WTC11 (cell line): ENCODE measurements at regions not wholly inside any gene's neighbourhood (a gene's known extent, or its start where the extent isn't known, plus 50 kb on each side); places are given as distances from the start of the nearest gene placed in this dataset.

Source experiments
- ATAC-seq: fragments of 200-7000 bp; cut with Tn5 transposase; 2 replicates; pipeline ENCODE4 v1.10.0; 2021; ENCODE audit warnings: mild to moderate bottlenecking, moderate library complexity
- CTCF ChIA-PET: fragments of 300-600 bp; sonication (Branson Sonifier 250); formaldehyde crosslinking; loops from one replicate; lab custom pipeline; 2021; ENCODE audit warnings: antibody characterized with exemption; lab: Charles Lee
- POLR2A ChIA-PET: fragments of 350-600 bp; sonication (Branson Sonifier 250); formaldehyde crosslinking; loops from one replicate; lab custom pipeline; 2021; ENCODE audit warnings: antibody characterized with exemption; lab: Charles Lee
- DNase-seq: peaks from one replicate; pipeline ENCODE4 v3.0.0; 2021; ENCODE audit warnings: low spot score
- H3K27ac Mint-ChIP-seq: 2 replicates; pipeline ENCODE4 v1.8.0; 2021; ENCODE audit warnings: mixed read lengths
- H3K27me3 Mint-ChIP-seq: 2 replicates; pipeline ENCODE4 v1.8.0; 2021; ENCODE audit warnings: low read depth, mild to moderate bottlenecking, moderate library complexity, mixed read lengths
- H3K36me3 Mint-ChIP-seq: 2 replicates; pipeline ENCODE4 v1.8.0; 2021; ENCODE audit warnings: mixed read lengths
- H3K4me1 Mint-ChIP-seq: 2 replicates; pipeline ENCODE4 v1.8.0; 2022; ENCODE audit warnings: mixed read lengths
- H3K4me3 Mint-ChIP-seq: 2 replicates; pipeline ENCODE4 v1.8.0; 2021; ENCODE audit warnings: mild to moderate bottlenecking, moderate library complexity, mixed read lengths
- H3K9me3 Mint-ChIP-seq: 2 replicates; pipeline ENCODE4 v1.8.0; 2021; ENCODE audit warnings: mixed read lengths
- ELF4 ChIP-seq: sonication (generic); formaldehyde crosslinking; IDR thresholded peaks from 2 replicates; pipeline ENCODE4 v1.8.1; 2022; ENCODE audit warnings: low read depth, mild to moderate bottlenecking, moderate library complexity, missing genetic modification reagents
- FOXK1 ChIP-seq: sonication (generic); formaldehyde crosslinking; IDR thresholded peaks from 2 replicates; pipeline ENCODE4 v1.8.0; 2022; ENCODE audit warnings: mild to moderate bottlenecking, moderate library complexity, missing genetic modification reagents
- IRF2 ChIP-seq: sonication (generic); formaldehyde crosslinking; IDR thresholded peaks from 2 replicates; pipeline ENCODE4 v1.8.0; 2022; ENCODE audit warnings: low read depth, missing genetic modification reagents, borderline replicate concordance
- PREB ChIP-seq: sonication (generic); formaldehyde crosslinking; IDR thresholded peaks from 2 replicates; pipeline ENCODE4 v1.8.1; 2022; ENCODE audit warnings: mild to moderate bottlenecking, missing genetic modification reagents, moderate library complexity, borderline replicate concordance
- RELA ChIP-seq: sonication (generic); formaldehyde crosslinking; IDR thresholded peaks from 2 replicates; pipeline ENCODE4 v1.8.1; 2022; ENCODE audit warnings: missing genetic modification reagents, mild to moderate bottlenecking, borderline replicate concordance
- TCF7 ChIP-seq: sonication (generic); formaldehyde crosslinking; IDR thresholded peaks from 2 replicates; pipeline ENCODE4 v1.8.0; 2022; ENCODE audit warnings: mild to moderate bottlenecking, low read depth, missing genetic modification reagents, moderate library complexity
- TEAD1 ChIP-seq: sonication (generic); formaldehyde crosslinking; IDR thresholded peaks from 2 replicates; pipeline ENCODE4 v1.8.0; 2022; ENCODE audit warnings: mild to moderate bottlenecking, missing genetic modification reagents
- USF1 ChIP-seq: sonication (generic); formaldehyde crosslinking; IDR thresholded peaks from 2 replicates; pipeline ENCODE4 v1.8.0; 2022; ENCODE audit warnings: mild to moderate bottlenecking, missing genetic modification reagents
- ZBTB21 ChIP-seq: sonication (generic); formaldehyde crosslinking; IDR thresholded peaks from 2 replicates; pipeline ENCODE4 v1.8.1; 2023; ENCODE audit warnings: mild to moderate bottlenecking, missing genetic modification reagents, borderline replicate concordance
- ZNF219 ChIP-seq: sonication (generic); formaldehyde crosslinking; IDR thresholded peaks from 2 replicates; pipeline ENCODE4 v1.8.0; 2023; ENCODE audit warnings: missing genetic modification reagents, mild to moderate bottlenecking, borderline replicate concordance
- ZNF232 ChIP-seq: sonication (generic); formaldehyde crosslinking; IDR thresholded peaks from 2 replicates; pipeline ENCODE4 v1.8.0; 2022; ENCODE audit warnings: mild to moderate bottlenecking, missing genetic modification reagents
- ZNF317 ChIP-seq: sonication (generic); formaldehyde crosslinking; IDR thresholded peaks from 2 replicates; pipeline ENCODE4 v1.8.1; 2023; ENCODE audit warnings: low read depth, mild to moderate bottlenecking, moderate library complexity, missing genetic modification reagents, borderline replicate concordance
- ZNF416 ChIP-seq: fragments of 250-450 bp; sonication (Bioruptor Pico); IDR thresholded peaks from 2 replicates; pipeline ENCODE4 v1.9.0; 2021; ENCODE audit warnings: mild to moderate bottlenecking, inconsistent platforms
- TF ChIP-seq, protein P1 (sequence below): sonication (generic); formaldehyde crosslinking; IDR thresholded peaks from 2 replicates; pipeline ENCODE4 v1.8.0; 2023; ENCODE audit warnings: missing genetic modification reagents, mild to moderate bottlenecking, borderline replicate concordance
- TF ChIP-seq, protein P2 (sequence below): sonication (generic); formaldehyde crosslinking; IDR thresholded peaks from 2 replicates; pipeline ENCODE4 v1.8.0; 2022; ENCODE audit warnings: missing genetic modification reagents

DNA sequence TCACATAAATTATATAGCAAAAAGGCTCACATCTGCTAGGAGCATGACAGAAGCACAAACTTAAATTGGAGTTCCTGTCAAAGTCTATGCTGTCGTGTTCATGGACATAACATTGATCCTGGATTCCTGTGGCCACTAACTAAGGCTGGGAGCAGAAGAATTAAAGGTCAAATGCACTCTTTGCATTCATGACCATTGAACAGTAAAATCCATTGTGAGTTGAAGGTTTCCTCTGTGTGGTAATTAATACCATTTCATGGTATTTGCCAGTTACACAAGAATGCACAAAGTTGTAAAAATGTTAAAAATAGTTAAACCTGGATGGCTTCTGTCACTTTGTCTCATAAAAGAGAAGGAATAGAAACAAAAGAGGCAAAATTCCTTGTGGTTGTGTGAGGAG is 242.6 kb downstream of the NPR3 start (continued):
- TF ChIP-seq FOXK1 (CRISPR knock-in tag) (no peak), ZNF317 (CRISPR knock-in tag) (no peak), ZNF232 (CRISPR knock-in tag) (no peak), IRF2 (no peak), ZNF219 (CRISPR knock-in tag) (no peak)
- TF ChIP-seq, protein P1, sequence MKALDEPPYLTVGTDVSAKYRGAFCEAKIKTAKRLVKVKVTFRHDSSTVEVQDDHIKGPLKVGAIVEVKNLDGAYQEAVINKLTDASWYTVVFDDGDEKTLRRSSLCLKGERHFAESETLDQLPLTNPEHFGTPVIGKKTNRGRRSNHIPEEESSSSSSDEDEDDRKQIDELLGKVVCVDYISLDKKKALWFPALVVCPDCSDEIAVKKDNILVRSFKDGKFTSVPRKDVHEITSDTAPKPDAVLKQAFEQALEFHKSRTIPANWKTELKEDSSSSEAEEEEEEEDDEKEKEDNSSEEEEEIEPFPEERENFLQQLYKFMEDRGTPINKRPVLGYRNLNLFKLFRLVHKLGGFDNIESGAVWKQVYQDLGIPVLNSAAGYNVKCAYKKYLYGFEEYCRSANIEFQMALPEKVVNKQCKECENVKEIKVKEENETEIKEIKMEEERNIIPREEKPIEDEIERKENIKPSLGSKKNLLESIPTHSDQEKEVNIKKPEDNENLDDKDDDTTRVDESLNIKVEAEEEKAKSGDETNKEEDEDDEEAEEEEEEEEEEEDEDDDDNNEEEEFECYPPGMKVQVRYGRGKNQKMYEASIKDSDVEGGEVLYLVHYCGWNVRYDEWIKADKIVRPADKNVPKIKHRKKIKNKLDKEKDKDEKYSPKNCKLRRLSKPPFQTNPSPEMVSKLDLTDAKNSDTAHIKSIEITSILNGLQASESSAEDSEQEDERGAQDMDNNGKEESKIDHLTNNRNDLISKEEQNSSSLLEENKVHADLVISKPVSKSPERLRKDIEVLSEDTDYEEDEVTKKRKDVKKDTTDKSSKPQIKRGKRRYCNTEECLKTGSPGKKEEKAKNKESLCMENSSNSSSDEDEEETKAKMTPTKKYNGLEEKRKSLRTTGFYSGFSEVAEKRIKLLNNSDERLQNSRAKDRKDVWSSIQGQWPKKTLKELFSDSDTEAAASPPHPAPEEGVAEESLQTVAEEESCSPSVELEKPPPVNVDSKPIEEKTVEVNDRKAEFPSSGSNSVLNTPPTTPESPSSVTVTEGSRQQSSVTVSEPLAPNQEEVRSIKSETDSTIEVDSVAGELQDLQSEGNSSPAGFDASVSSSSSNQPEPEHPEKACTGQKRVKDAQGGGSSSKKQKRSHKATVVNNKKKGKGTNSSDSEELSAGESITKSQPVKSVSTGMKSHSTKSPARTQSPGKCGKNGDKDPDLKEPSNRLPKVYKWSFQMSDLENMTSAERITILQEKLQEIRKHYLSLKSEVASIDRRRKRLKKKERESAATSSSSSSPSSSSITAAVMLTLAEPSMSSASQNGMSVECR (CRISPR knock-in tag) = no peak

DNA sequence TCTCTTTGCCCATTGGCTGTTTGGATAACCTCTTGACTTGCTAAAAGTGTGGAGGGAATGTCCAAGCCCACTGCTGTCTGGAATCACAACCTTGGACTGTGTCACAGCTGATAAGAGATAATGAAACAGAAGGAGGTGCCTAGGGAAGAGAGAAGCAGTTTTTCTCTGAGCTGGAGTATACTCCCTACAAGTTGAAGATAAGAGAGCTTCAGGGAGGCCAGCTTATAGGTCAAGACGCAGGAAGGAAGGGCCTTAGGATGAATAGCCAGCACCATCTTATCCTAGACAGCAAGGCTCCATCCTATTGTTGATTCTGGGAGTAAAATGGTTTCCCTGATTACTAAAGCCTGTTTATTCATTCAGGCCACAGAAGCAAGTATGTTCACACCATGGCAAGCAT is 244.7 kb downstream of the NPR3 start:
- POLR2A ChIA-PET = no interaction called here
- Mint-ChIP-seq H3K9me3 (peaks cover 28% of the 10 kb centered on the region), H3K27ac (no peak overlapping the region)

DNA sequence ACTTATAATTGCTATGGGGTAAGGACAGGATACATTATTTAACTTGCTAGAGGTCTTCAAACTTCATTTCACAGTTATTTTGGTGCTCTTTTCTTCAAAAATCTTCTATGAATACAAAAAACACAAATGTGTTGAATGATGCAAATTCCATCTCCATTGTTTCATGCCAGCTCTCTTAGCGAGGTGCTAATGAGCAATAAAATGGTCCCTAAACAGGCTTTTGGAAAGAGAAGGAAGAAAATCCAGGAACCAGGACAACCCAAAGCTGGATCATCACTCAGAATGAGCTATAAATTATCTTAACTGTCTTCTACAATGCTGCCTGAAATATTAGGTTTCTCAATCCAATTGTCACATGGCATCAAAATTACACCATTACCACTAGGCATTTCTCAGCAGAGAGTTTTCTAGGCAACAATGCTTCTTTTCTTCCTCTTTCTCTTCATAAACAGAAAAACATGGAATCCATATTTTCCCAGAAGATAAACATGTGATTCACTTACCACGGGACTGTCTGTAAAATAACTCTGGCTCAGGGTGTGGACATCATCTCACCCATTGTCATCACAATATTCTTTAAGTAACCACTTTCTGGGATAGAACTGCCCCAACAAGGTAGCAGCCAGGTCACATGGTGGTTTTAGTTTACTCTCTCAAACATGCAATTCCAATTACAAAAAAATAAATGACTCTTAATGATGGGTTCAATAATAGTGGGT is 249.4 kb downstream of the NPR3 start:
- ChIA-PET POLR2A (no interaction called here), CTCF (no interaction called here)
- peaks cover 44% of the 10 kb centered on the region for H3K9me3 Mint-ChIP-seq
- ATAC-seq (no peak), DNase-seq (no peak)
- no peak overlapping the region for H3K27ac Mint-ChIP-seq
- peaks cover 18% of the 10 kb centered on the region for H3K4me1 Mint-ChIP-seq
- H3K27me3 Mint-ChIP-seq = no peaks in the 10 kb centered on the region
- H3K36me3 Mint-ChIP-seq = peaks cover 6% of the 10 kb centered on the region
- H3K4me3 Mint-ChIP-seq = no peak overlapping the region
- no peak for TF ChIP-seq TEAD1 (CRISPR knock-in tag)
- no peak for TF ChIP-seq ZNF416 (CRISPR knock-in tag)
- TF ChIP-seq ELF4 (CRISPR knock-in tag) = no peak
- TF ChIP-seq, protein P2, sequence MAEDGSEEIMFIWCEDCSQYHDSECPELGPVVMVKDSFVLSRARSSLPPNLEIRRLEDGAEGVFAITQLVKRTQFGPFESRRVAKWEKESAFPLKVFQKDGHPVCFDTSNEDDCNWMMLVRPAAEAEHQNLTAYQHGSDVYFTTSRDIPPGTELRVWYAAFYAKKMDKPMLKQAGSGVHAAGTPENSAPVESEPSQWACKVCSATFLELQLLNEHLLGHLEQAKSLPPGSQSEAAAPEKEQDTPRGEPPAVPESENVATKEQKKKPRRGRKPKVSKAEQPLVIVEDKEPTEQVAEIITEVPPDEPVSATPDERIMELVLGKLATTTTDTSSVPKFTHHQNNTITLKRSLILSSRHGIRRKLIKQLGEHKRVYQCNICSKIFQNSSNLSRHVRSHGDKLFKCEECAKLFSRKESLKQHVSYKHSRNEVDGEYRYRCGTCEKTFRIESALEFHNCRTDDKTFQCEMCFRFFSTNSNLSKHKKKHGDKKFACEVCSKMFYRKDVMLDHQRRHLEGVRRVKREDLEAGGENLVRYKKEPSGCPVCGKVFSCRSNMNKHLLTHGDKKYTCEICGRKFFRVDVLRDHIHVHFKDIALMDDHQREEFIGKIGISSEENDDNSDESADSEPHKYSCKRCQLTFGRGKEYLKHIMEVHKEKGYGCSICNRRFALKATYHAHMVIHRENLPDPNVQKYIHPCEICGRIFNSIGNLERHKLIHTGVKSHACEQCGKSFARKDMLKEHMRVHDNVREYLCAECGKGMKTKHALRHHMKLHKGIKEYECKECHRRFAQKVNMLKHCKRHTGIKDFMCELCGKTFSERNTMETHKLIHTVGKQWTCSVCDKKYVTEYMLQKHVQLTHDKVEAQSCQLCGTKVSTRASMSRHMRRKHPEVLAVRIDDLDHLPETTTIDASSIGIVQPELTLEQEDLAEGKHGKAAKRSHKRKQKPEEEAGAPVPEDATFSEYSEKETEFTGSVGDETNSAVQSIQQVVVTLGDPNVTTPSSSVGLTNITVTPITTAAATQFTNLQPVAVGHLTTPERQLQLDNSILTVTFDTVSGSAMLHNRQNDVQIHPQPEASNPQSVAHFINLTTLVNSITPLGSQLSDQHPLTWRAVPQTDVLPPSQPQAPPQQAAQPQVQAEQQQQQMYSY = peak; percentile 72
- no peak for TF ChIP-seq TCF7 (CRISPR knock-in tag)
- no peak for TF ChIP-seq RELA (CRISPR knock-in tag)
- TF ChIP-seq, protein P1 (CRISPR knock-in tag) = no peak

More for the DNA sequence above, 244.7 kb downstream of the NPR3 start:
- TF ChIP-seq ZBTB21 (no peak), IRF2 (no peak), PREB (CRISPR knock-in tag) (no peak), ZNF219 (CRISPR knock-in tag) (no peak), USF1 (no peak)
- H3K4me1 Mint-ChIP-seq = peaks cover 46% of the 10 kb centered on the region
- peaks cover 5% of the 10 kb centered on the region for H3K36me3 Mint-ChIP-seq
- CTCF ChIA-PET = no interaction called here
- no peaks in the 10 kb centered on the region for H3K27me3 Mint-ChIP-seq
- H3K4me3 Mint-ChIP-seq = no peak overlapping the region
- DNase-seq (no peak), ATAC-seq (no peak)
